Liver (tissue), 3 donors: ENCODE measurements at regions not wholly inside any gene's neighbourhood (a gene's known extent, or its start where the extent isn't known, plus 50 kb on each side); places are given as distances from the start of the nearest gene placed in this dataset.

Experiments
- FOXA1 ChIP-seq: IDR thresholded peaks from 2 replicates; pipeline ENCODE4 v1.6.1; 2016; ENCODE audit warnings: antibody characterized with exemption
- GABPA ChIP-seq, 2 donors: IDR thresholded peaks in 1 of 2; conservative IDR thresholded peaks in 1 of 2; 2 replicates each; pipeline ENCODE4 v1.6.1; 2016; ENCODE audit warnings: antibody characterized with exemption in 2 of 2, mild to moderate bottlenecking in 1 of 2, moderate library complexity in 1 of 2
- NR2F2 ChIP-seq: IDR thresholded peaks from 2 replicates; pipeline ENCODE4 v1.6.1; 2016; ENCODE audit warnings: antibody characterized with exemption
- RAD21 ChIP-seq, 2 donors: IDR thresholded peaks; 2 replicates each; pipeline ENCODE4 v1.6.1; 2016; ENCODE audit warnings: antibody characterized with exemption in 2 of 2, mild to moderate bottlenecking in 2 of 2
- RXRA ChIP-seq, 2 donors: IDR thresholded peaks; 2 replicates each; pipeline ENCODE4 v1.6.1; 2017 to 2018; ENCODE audit warnings: antibody characterized with exemption in 2 of 2, mild to moderate bottlenecking in 1 of 2
- SP1 ChIP-seq: IDR thresholded peaks from 2 replicates; pipeline ENCODE4 v1.6.1; 2018; ENCODE audit warnings: antibody characterized with exemption, mild to moderate bottlenecking
- TAF1 ChIP-seq: conservative IDR thresholded peaks from 2 replicates; pipeline ENCODE4 v1.6.1; 2016; ENCODE audit warnings: antibody characterized with exemption, mild to moderate bottlenecking
- YY1 ChIP-seq: IDR thresholded peaks from 2 replicates; pipeline ENCODE4 v1.6.1; 2016; ENCODE audit warnings: antibody characterized with exemption, mild to moderate bottlenecking
- TF ChIP-seq, protein P1 (sequence below): fragments of 150-350 bp; IDR thresholded peaks from 2 replicates; pipeline ENCODE4 v1.5.1; 2017; ENCODE audit warnings: improper control_type of control experiment, low read depth, low read length; ENCODE audit not compliant: missing input control
- TF ChIP-seq, protein P2 (sequence below): IDR thresholded peaks from 2 replicates; pipeline ENCODE4 v1.6.1; 2016; ENCODE audit warnings: antibody characterized with exemption, mild to moderate bottlenecking
- TF ChIP-seq, protein P3 (sequence below): IDR thresholded peaks from 2 replicates; pipeline ENCODE4 v1.6.1; 2016; ENCODE audit warnings: antibody characterized with exemption
- TF ChIP-seq, protein P4 (sequence below): IDR thresholded peaks from 2 replicates; pipeline ENCODE4 v1.6.1; 2016; ENCODE audit warnings: antibody characterized with exemption
- TF ChIP-seq, protein P5 (sequence below): IDR thresholded peaks from 2 replicates; pipeline ENCODE4 v1.6.1; 2016; ENCODE audit warnings: antibody characterized with exemption
- donor health status: healthy.
- donor health status: healthy.

DNA sequence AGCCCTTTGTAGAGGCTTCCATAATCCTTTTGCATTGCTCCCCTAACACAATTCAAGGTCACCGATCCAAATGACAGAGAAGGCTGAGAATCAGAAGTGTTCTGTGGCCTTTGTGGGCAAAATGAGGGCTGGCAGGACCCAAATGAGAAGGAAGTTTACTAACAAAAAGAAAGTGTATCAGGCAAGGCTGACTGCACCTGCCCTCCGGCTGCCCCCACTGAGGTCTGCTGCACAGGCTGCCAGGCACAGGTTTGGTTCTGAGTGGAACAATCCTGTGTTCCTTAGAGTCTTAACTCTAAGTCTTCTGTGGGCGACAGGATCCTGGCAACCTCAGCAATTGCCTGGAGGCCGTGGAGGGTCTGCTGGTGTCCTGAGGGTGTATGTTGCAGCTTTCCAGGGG is 568.5 kb downstream of the CMPK2 start:
- TF ChIP-seq, protein P1, sequence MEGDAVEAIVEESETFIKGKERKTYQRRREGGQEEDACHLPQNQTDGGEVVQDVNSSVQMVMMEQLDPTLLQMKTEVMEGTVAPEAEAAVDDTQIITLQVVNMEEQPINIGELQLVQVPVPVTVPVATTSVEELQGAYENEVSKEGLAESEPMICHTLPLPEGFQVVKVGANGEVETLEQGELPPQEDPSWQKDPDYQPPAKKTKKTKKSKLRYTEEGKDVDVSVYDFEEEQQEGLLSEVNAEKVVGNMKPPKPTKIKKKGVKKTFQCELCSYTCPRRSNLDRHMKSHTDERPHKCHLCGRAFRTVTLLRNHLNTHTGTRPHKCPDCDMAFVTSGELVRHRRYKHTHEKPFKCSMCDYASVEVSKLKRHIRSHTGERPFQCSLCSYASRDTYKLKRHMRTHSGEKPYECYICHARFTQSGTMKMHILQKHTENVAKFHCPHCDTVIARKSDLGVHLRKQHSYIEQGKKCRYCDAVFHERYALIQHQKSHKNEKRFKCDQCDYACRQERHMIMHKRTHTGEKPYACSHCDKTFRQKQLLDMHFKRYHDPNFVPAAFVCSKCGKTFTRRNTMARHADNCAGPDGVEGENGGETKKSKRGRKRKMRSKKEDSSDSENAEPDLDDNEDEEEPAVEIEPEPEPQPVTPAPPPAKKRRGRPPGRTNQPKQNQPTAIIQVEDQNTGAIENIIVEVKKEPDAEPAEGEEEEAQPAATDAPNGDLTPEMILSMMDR = no peak
- TF ChIP-seq, protein P2, sequence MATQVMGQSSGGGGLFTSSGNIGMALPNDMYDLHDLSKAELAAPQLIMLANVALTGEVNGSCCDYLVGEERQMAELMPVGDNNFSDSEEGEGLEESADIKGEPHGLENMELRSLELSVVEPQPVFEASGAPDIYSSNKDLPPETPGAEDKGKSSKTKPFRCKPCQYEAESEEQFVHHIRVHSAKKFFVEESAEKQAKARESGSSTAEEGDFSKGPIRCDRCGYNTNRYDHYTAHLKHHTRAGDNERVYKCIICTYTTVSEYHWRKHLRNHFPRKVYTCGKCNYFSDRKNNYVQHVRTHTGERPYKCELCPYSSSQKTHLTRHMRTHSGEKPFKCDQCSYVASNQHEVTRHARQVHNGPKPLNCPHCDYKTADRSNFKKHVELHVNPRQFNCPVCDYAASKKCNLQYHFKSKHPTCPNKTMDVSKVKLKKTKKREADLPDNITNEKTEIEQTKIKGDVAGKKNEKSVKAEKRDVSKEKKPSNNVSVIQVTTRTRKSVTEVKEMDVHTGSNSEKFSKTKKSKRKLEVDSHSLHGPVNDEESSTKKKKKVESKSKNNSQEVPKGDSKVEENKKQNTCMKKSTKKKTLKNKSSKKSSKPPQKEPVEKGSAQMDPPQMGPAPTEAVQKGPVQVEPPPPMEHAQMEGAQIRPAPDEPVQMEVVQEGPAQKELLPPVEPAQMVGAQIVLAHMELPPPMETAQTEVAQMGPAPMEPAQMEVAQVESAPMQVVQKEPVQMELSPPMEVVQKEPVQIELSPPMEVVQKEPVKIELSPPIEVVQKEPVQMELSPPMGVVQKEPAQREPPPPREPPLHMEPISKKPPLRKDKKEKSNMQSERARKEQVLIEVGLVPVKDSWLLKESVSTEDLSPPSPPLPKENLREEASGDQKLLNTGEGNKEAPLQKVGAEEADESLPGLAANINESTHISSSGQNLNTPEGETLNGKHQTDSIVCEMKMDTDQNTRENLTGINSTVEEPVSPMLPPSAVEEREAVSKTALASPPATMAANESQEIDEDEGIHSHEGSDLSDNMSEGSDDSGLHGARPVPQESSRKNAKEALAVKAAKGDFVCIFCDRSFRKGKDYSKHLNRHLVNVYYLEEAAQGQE = no peak
- no peak for TF ChIP-seq NR2F2
- TF ChIP-seq RXRA (IDR thresholded peaks at IDR 0.05) = no peak
- TF ChIP-seq SP1 = no peak
- no peak for TF ChIP-seq YY1
- no peak for TF ChIP-seq FOXA1
- no peak for TF ChIP-seq RAD21 (IDR thresholded peaks at IDR 0.05)
- TF ChIP-seq, protein P3, sequence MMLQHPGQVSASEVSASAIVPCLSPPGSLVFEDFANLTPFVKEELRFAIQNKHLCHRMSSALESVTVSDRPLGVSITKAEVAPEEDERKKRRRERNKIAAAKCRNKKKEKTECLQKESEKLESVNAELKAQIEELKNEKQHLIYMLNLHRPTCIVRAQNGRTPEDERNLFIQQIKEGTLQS = no peak
- TF ChIP-seq GABPA (IDR thresholded peaks at IDR 0.05 in 1 of 2, conservative IDR thresholded peaks at IDR 0.05 in 1 of 2) = no peak
- TF ChIP-seq, protein P4, sequence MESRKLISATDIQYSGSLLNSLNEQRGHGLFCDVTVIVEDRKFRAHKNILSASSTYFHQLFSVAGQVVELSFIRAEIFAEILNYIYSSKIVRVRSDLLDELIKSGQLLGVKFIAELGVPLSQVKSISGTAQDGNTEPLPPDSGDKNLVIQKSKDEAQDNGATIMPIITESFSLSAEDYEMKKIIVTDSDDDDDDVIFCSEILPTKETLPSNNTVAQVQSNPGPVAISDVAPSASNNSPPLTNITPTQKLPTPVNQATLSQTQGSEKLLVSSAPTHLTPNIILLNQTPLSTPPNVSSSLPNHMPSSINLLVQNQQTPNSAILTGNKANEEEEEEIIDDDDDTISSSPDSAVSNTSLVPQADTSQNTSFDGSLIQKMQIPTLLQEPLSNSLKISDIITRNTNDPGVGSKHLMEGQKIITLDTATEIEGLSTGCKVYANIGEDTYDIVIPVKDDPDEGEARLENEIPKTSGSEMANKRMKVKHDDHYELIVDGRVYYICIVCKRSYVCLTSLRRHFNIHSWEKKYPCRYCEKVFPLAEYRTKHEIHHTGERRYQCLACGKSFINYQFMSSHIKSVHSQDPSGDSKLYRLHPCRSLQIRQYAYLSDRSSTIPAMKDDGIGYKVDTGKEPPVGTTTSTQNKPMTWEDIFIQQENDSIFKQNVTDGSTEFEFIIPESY = no peak
- no peak for TF ChIP-seq TAF1
- TF ChIP-seq, protein P5, sequence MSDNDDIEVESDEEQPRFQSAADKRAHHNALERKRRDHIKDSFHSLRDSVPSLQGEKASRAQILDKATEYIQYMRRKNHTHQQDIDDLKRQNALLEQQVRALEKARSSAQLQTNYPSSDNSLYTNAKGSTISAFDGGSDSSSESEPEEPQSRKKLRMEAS = no peak
